ENCODE measurements at regions not wholly inside any gene's neighbourhood (a gene's known extent, or its start where the extent isn't known, plus 50 kb on each side); places are given as distances from the start of the nearest gene placed in this dataset.

DNA sequence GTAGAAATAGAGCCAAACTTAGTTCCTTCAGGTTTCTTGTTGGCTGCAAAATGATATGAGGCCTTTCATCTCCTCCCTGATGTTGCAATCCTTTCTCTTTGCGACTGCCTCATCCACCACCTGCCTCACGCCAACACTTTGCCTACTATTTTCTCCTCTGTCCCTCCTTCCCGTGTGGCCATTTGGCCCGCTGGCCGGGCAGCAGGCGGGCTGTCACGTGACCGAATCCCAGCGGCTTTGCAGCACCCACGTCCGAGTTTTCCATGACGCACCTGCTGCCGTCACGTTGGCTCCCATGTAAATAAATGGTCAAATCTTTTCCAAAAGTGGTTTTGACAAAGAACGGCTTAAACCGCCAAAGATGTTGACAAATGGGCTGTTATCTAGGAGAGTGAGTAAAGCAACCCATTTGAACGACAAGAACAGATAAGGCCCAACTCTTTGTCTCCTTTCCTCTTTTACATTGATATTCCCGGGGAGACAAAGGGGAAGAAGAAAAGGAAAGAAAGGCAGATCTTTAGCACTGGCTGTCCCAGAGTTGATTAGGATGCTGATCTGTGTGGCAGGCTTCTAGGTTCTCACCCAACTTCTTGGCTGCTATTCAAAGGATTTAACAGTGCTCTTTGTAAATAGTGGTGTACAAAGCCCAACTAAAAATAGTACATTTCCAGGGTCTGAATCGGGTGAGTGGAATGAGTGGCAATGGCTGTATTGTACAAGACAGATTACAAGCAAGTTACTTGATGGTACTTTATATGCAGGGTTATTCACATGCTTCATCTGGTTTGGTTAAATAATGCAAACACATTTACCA, 174.2 kb upstream of the JADE1 start (continued):
- TF ChIP-seq TAF1 (IDR thresholded peaks at IDR 0.05; ENCODE audit: control insufficient read depth, extremely low read depth, insufficient read depth, low read length, severe bottlenecking) (no peak), TEAD4 (IDR thresholded peaks at IDR 0.05; ENCODE audit: low read length) (peak; percentile 57; the same call in 1 of the 2 replicates), TEAD4 (CRISPR knock-in tag; IDR thresholded peaks at IDR 0.05; ENCODE audit: borderline replicate concordance) (no peak), SNRNP70 (optimal IDR thresholded peaks at IDR 0.05; ENCODE audit: low read depth, low read length) (no peak), HBP1 (CRISPR knock-in tag; IDR thresholded peaks at IDR 0.05) (no peak), KLF1 (tag; IDR thresholded peaks at IDR 0.05) (no peak), SNAPC5 (CRISPR knock-in tag; IDR thresholded peaks at IDR 0.05) (no peak), KHSRP (IDR thresholded peaks at IDR 0.05) (peak; percentile 59; the same call in 1 of the 2 replicates), TAF9B (IDR thresholded peaks at IDR 0.05; ENCODE audit: partially characterized antibody) (no peak), STAG1 (CRISPR knock-in tag; IDR thresholded peaks at IDR 0.05; ENCODE audit: borderline replicate concordance) (no peak), SAFB2 (IDR thresholded peaks at IDR 0.05; ENCODE audit: borderline replicate concordance, low read depth, low read length, severe bottlenecking) (no peak), NR4A1 (CRISPR knock-in tag; IDR thresholded peaks at IDR 0.05) (no peak), NR4A1 (tag; IDR thresholded peaks at IDR 0.05) (peak; percentile 54; the same call in 1 of the 2 replicates), ZNF644 (tag; IDR thresholded peaks at IDR 0.05; ENCODE audit: low read depth) (peak; percentile 73)
- TF ChIP-seq, protein P1, sequence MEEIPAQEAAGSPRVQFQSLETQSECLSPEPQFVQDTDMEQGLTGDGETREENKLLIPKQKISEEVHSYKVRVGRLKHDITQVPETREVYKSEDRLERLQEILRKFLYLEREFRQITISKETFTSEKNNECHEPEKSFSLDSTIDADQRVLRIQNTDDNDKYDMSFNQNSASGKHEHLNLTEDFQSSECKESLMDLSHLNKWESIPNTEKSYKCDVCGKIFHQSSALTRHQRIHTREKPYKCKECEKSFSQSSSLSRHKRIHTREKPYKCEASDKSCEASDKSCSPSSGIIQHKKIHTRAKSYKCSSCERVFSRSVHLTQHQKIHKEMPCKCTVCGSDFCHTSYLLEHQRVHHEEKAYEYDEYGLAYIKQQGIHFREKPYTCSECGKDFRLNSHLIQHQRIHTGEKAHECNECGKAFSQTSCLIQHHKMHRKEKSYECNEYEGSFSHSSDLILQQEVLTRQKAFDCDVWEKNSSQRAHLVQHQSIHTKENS (CRISPR knock-in tag; IDR thresholded peaks at IDR 0.05) = no peak
- TF ChIP-seq, protein P2, sequence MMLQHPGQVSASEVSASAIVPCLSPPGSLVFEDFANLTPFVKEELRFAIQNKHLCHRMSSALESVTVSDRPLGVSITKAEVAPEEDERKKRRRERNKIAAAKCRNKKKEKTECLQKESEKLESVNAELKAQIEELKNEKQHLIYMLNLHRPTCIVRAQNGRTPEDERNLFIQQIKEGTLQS (IDR thresholded peaks at IDR 0.05) = peak; percentile 71
- TF ChIP-seq, protein P2 (CRISPR knock-in tag; conservative IDR thresholded peaks at IDR 0.05) = no peak
- TF ChIP-seq, protein P3, sequence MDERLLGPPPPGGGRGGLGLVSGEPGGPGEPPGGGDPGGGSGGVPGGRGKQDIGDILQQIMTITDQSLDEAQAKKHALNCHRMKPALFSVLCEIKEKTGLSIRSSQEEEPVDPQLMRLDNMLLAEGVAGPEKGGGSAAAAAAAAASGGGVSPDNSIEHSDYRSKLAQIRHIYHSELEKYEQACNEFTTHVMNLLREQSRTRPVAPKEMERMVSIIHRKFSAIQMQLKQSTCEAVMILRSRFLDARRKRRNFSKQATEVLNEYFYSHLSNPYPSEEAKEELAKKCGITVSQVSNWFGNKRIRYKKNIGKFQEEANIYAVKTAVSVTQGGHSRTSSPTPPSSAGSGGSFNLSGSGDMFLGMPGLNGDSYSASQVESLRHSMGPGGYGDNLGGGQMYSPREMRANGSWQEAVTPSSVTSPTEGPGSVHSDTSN (CRISPR knock-in tag; IDR thresholded peaks at IDR 0.05; ENCODE audit: low read depth) = no peak
- TF ChIP-seq, protein P3 (tag; conservative IDR thresholded peaks at IDR 0.05; ENCODE audit: low read depth) = peak; percentile 65
- TF ChIP-seq, protein P4, sequence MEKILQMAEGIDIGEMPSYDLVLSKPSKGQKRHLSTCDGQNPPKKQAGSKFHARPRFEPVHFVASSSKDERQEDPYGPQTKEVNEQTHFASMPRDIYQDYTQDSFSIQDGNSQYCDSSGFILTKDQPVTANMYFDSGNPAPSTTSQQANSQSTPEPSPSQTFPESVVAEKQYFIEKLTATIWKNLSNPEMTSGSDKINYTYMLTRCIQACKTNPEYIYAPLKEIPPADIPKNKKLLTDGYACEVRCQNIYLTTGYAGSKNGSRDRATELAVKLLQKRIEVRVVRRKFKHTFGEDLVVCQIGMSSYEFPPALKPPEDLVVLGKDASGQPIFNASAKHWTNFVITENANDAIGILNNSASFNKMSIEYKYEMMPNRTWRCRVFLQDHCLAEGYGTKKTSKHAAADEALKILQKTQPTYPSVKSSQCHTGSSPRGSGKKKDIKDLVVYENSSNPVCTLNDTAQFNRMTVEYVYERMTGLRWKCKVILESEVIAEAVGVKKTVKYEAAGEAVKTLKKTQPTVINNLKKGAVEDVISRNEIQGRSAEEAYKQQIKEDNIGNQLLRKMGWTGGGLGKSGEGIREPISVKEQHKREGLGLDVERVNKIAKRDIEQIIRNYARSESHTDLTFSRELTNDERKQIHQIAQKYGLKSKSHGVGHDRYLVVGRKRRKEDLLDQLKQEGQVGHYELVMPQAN (IDR thresholded peaks at IDR 0.05; ENCODE audit: borderline replicate concordance) = no peak
